HCT116 (cell line): ENCODE measurements at regions not wholly inside any gene's neighbourhood (a gene's known extent, or its start where the extent isn't known, plus 50 kb on each side); places are given as distances from the start of the nearest gene placed in this dataset.

Experiments used
- ATAC-seq: fragments of 200-7000 bp; cut with Tn5 transposase; 2 replicates; pipeline ENCODE4 v1.9.1; 2020; ENCODE audit warnings: mild to moderate bottlenecking, moderate library complexity
- BruUV-seq: library from RNA; stranded (reverse); fragments of 400-500 nt; replicated peaks from 2 replicates; lab custom pipeline; 2021; lab: Mats Ljungman, UMichigan
- CTCF ChIA-PET: fragments of 300-600 bp; sonication (Branson Sonifier 250); formaldehyde crosslinking; loops from one replicate; lab custom pipeline; 2021; ENCODE audit warnings: antibody characterized with exemption; lab: Charles Lee
- POLR2A ChIA-PET: fragments of 300-600, 350-600 bp; sonication (Branson Sonifier 250); formaldehyde crosslinking; loops from one replicate; lab custom pipeline; 2021; ENCODE audit warnings: antibody characterized with exemption; lab: Charles Lee
- RAD21 ChIA-PET, 2 experiments: fragments of 300-600 bp; sonication (Branson Sonifier 250); formaldehyde crosslinking; loops; one replicate each; lab custom pipeline; 2023; ENCODE audit warnings: low total read pairs in 2 of 2; ENCODE audit not compliant: uncharacterized antibody in 2 of 2, unreplicated experiment in 2 of 2, low non-redundant PET in 1 of 2; lab: Charles Lee
- DNase-seq: peaks from one replicate; pipeline ENCODE4 v3.0.0-alpha.2; 2010; ENCODE audit warnings: low read depth, low spot score
- H2AFZ ChIP-seq: fragments of 200-600 bp; shearing (Covaris generic), sonication (generic); 2 replicates; pipeline ENCODE4 v1.6.1; 2017; ENCODE audit warnings: low read depth, mixed run types, mixed read lengths, antibody characterized with exemption, low read length; ENCODE audit not compliant: poor library complexity, severe bottlenecking
- H3K27ac ChIP-seq: 2 replicates; pipeline ENCODE4 v1.5.1; 2012; ENCODE audit warnings: low read depth, low read length
- H3K27me3 ChIP-seq: fragments of 200-600 bp; sonication (generic); 2 replicates; pipeline ENCODE4 v1.6.1; 2016; ENCODE audit warnings: mixed run types, low read length, mixed read lengths; ENCODE audit not compliant: insufficient read depth
- H3K36me3 ChIP-seq, 2 experiments: fragments of 200-500 bp in 1 of 2; fragments of 200-600 bp in 1 of 2; sonication (Bioruptor generic) in 1 of 2; sonication (generic) in 1 of 2; 2 replicates each; pipeline versions ENCODE4 v1.5.1 to v1.6.1; 2014 to 2016; ENCODE audit warnings: low read length in 2 of 2, inconsistent platforms in 1 of 2, mixed read lengths in 1 of 2, mixed run types in 1 of 2; ENCODE audit not compliant: insufficient read depth in 2 of 2, control insufficient read depth in 1 of 2
- H3K4me1 ChIP-seq, 2 experiments: fragments of 200-600 bp in 1 of 2; sonication (generic) in 1 of 2; 2 replicates each; pipeline versions ENCODE4 v1.5.1 to v1.6.1; 2012 to 2017; ENCODE audit warnings: low read length in 2 of 2, inconsistent platforms in 1 of 2, mild to moderate bottlenecking in 1 of 2, mixed read lengths in 1 of 2, mixed run types in 1 of 2, moderate library complexity in 1 of 2; ENCODE audit not compliant: insufficient read depth in 2 of 2, control insufficient read depth in 1 of 2
- H3K4me2 ChIP-seq: fragments of 200-600 bp; sonication (generic); 2 replicates; pipeline ENCODE4 v1.6.1; 2017; ENCODE audit warnings: mixed run types, low read length, mixed read lengths
- H3K4me3 ChIP-seq, 2 experiments: fragments of 200-600 bp in 1 of 2; sonication (generic) in 1 of 2; replicated peaks in 1 of 2; 2 replicates each; pipeline ENCODE4 v1.5.1; 2011 to 2016; ENCODE audit warnings: low read length in 2 of 2, control low read depth in 1 of 2, low read depth in 1 of 2, mild to moderate bottlenecking in 1 of 2, mixed read lengths in 1 of 2, mixed run types in 1 of 2
- H3K79me2 ChIP-seq: fragments of 200-600 bp; sonication (generic); 2 replicates; pipeline ENCODE4 v1.6.1; 2017; ENCODE audit warnings: mild to moderate bottlenecking, mixed run types, low read length, moderate library complexity, mixed read lengths; ENCODE audit not compliant: insufficient read depth
- H3K9ac ChIP-seq: fragments of 200-600 bp; sonication (generic); 2 replicates; pipeline ENCODE4 v1.6.1; 2016; ENCODE audit warnings: low read length, mixed read lengths
- H3K9me2 ChIP-seq: fragments of 200-600 bp; sonication (generic), shearing (Covaris generic); 2 replicates; pipeline ENCODE4 v1.6.1; 2017; ENCODE audit warnings: mixed run types, mild to moderate bottlenecking, moderate library complexity; ENCODE audit not compliant: insufficient read depth
- H3K9me3 ChIP-seq, 2 experiments: fragments of 200-500 bp in 1 of 2; fragments of 200-600 bp in 1 of 2; sonication (Bioruptor generic) in 1 of 2; sonication (generic) in 1 of 2; 2 replicates each; pipeline ENCODE4 v1.6.1; 2014 to 2017; ENCODE audit warnings: low read length in 2 of 2, mixed read lengths in 2 of 2, inconsistent platforms in 1 of 2, low read depth in 1 of 2, mild to moderate bottlenecking in 1 of 2, mixed run types in 1 of 2, moderate library complexity in 1 of 2; ENCODE audit not compliant: control insufficient read depth in 1 of 2, insufficient read depth in 1 of 2
- H4K20me1 ChIP-seq: fragments of 200-600 bp; sonication (generic), shearing (Covaris generic); 2 replicates; pipeline ENCODE4 v1.6.1; 2017; ENCODE audit warnings: mixed run types, mild to moderate bottlenecking, moderate library complexity; ENCODE audit not compliant: insufficient read depth
- CBX3 ChIP-seq: IDR thresholded peaks from 2 replicates; pipeline ENCODE4 v1.6.1; 2012; ENCODE audit warnings: low read depth
- POLR2A ChIP-seq: IDR thresholded peaks from 2 replicates; pipeline ENCODE4 v1.7.0; 2011; ENCODE audit warnings: borderline replicate concordance; ENCODE audit not compliant: insufficient read depth, insufficient read length; ENCODE audit errors: extremely low read depth
- POLR2AphosphoS5 ChIP-seq: IDR thresholded peaks from 2 replicates; pipeline ENCODE4 v1.6.1; 2011; ENCODE audit warnings: mild to moderate bottlenecking, low read depth, low read length, moderate library complexity
- SIN3A ChIP-seq: IDR thresholded peaks from 2 replicates; pipeline ENCODE4 v1.6.1; 2012; ENCODE audit warnings: low read depth
- ZBTB33 ChIP-seq: IDR thresholded peaks from 2 replicates; pipeline ENCODE4 v1.6.1; 2011; ENCODE audit warnings: mild to moderate bottlenecking, low read length, moderate library complexity; ENCODE audit not compliant: insufficient replicate concordance; ENCODE audit errors: extremely low read depth
- intact Hi-C: fragments of 100-400 bp; cut with micrococcal nuclease; formaldehyde crosslinking; loops from 2 replicates; pipeline ENCODE4 v1.10.0; 2022
- TF ChIP-seq, protein P1 (sequence below), 3 experiments: fragments of 200-600 bp in 1 of 3; sonication (generic) in 1 of 3; IDR thresholded peaks in 2 of 3; conservative IDR thresholded peaks in 1 of 3; 2 replicates each; pipeline ENCODE4 v1.5.1; 2012 to 2017; ENCODE audit warnings: low read depth in 2 of 3, low read length in 2 of 3, antibody characterized with exemption in 1 of 3, borderline replicate concordance in 1 of 3, control low read depth in 1 of 3, mild to moderate bottlenecking in 1 of 3, mixed read lengths in 1 of 3, mixed run types in 1 of 3, moderate library complexity in 1 of 3; ENCODE audit not compliant: insufficient read depth in 1 of 3

DNA sequence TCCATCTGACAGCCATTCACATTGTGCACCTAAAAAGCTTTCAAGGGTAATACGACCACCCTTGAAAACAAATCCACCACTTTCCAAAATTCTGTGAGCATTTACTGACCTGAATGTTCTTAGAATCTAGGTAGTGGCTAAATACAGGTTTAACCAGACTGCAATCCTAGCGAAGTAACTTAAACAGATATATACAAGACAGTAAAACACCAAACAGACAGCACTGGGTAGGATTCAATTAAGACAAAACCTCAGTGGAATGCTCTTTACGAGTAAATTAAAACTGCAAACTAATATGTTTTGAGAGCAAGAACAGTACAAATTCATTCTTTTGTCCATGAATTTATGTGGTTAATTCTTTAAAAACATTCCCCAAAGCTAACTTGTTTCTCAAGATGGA lies 354.2 kb upstream of the ESRRG start:
- Histone ChIP-seq H3K9ac (no peak overlapping the region), H3K79me2 (no peaks in the 10 kb centered on the region), H3K4me3 (no peak overlapping the region), H3K4me2 (no peak overlapping the region), H3K27ac (no peak overlapping the region), H3K9me3 (no peaks in the 10 kb centered on the region), H3K27me3 (no peaks in the 10 kb centered on the region), H2AFZ (no peak overlapping the region), H3K9me2 (no peaks in the 10 kb centered on the region), H3K36me3 (no peaks in the 10 kb centered on the region), H4K20me1 (no peaks in the 10 kb centered on the region), H3K4me1 (no peaks in the 10 kb centered on the region)
- TF ChIP-seq POLR2AphosphoS5 (no peak), CBX3 (no peak), SIN3A (no peak), POLR2A (no peak), ZBTB33 (no peak)
- TF ChIP-seq, protein P1, sequence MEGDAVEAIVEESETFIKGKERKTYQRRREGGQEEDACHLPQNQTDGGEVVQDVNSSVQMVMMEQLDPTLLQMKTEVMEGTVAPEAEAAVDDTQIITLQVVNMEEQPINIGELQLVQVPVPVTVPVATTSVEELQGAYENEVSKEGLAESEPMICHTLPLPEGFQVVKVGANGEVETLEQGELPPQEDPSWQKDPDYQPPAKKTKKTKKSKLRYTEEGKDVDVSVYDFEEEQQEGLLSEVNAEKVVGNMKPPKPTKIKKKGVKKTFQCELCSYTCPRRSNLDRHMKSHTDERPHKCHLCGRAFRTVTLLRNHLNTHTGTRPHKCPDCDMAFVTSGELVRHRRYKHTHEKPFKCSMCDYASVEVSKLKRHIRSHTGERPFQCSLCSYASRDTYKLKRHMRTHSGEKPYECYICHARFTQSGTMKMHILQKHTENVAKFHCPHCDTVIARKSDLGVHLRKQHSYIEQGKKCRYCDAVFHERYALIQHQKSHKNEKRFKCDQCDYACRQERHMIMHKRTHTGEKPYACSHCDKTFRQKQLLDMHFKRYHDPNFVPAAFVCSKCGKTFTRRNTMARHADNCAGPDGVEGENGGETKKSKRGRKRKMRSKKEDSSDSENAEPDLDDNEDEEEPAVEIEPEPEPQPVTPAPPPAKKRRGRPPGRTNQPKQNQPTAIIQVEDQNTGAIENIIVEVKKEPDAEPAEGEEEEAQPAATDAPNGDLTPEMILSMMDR (IDR thresholded peaks at IDR 0.05 in 2 of 3, conservative IDR thresholded peaks at IDR 0.05 in 1 of 3; ENCODE audit: borderline replicate concordance in 1 of 3, insufficient read depth in 1 of 3, low read depth in 2 of 3, low read length in 2 of 3) = no peak
- ChIA-PET POLR2A (no interaction called here), CTCF (no interaction called here), RAD21 (no interaction called here)
- ATAC-seq = no peak
- DNase-seq = no peak
- intact Hi-C loops = no loop called here
- BruUV-seq = no TSS peak
